Suprapubic skin (tissue), 3 donors: ENCODE measurements at regions not wholly inside any gene's neighbourhood (a gene's known extent, or its start where the extent isn't known, plus 50 kb on each side); places are given as distances from the start of the nearest gene placed in this dataset.

ENCODE experiments used
- EP300 ChIP-seq: sonication (generic); formaldehyde crosslinking; IDR thresholded peaks from one replicate; pipeline ENCODE4 v1.6.1; 2017; ENCODE audit warnings: antibody characterized with exemption
- POLR2A ChIP-seq, 2 donors: fragments of 450-650 bp; IDR thresholded peaks; one replicate each; pipeline ENCODE4 v1.6.1; 2017; ENCODE audit warnings: antibody characterized with exemption in 2 of 2, mild to moderate bottlenecking in 2 of 2, moderate library complexity in 2 of 2
- TF ChIP-seq, protein P1 (sequence below), 2 donors: fragments of 200-600 bp in 1 of 2; fragments of 450-650 bp in 1 of 2; sonication (generic) in 1 of 2; IDR thresholded peaks; one replicate each; pipeline ENCODE4 v1.5.1; 2016 to 2019; ENCODE audit warnings: antibody characterized with exemption in 2 of 2, mild to moderate bottlenecking in 1 of 2, moderate library complexity in 1 of 2

DNA sequence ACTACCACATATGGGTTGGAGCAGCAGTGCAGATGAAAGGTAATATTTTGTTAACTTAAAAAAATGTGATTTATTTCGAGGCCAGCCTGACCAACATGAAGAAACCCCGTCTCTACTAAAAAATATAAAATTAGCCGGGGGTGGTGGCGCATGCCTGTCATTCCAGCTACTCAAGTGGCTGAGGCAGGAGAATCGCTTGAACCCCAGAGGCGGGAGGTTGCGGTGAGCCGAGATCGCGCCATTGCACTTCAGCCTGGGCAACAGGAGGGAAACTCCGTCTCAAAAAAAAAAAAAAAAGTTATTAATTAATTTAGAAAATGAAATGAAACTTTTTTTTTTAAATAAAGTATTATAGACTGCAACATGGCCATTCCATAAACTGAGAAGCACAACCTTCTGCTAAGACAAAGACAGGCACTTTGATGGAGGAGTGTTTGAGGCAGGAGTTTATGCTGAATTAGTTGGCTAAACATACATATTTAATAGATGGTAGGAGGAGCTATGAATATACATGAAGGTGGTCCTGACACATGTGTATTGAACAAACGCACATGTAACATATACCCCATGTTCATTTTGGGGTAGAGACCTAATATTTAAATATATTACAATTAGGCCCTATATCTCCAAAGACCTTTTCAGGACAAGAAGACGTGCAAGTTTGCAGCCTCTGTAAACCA lies 1485.3 kb upstream of the MIR17HG start:
- TF ChIP-seq EP300 (no peak), POLR2A (IDR thresholded peaks at IDR 0.05) (no peak)
- TF ChIP-seq, protein P1, sequence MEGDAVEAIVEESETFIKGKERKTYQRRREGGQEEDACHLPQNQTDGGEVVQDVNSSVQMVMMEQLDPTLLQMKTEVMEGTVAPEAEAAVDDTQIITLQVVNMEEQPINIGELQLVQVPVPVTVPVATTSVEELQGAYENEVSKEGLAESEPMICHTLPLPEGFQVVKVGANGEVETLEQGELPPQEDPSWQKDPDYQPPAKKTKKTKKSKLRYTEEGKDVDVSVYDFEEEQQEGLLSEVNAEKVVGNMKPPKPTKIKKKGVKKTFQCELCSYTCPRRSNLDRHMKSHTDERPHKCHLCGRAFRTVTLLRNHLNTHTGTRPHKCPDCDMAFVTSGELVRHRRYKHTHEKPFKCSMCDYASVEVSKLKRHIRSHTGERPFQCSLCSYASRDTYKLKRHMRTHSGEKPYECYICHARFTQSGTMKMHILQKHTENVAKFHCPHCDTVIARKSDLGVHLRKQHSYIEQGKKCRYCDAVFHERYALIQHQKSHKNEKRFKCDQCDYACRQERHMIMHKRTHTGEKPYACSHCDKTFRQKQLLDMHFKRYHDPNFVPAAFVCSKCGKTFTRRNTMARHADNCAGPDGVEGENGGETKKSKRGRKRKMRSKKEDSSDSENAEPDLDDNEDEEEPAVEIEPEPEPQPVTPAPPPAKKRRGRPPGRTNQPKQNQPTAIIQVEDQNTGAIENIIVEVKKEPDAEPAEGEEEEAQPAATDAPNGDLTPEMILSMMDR (IDR thresholded peaks at IDR 0.05) = no peak
